IMR-90 (cell line): ENCODE measurements at regions not wholly inside any gene's neighbourhood (a gene's known extent, or its start where the extent isn't known, plus 50 kb on each side); places are given as distances from the start of the nearest gene placed in this dataset.

Source experiments
- ATAC-seq: fragments of 200-7000 bp; cut with Tn5 transposase; 2 replicates; pipeline ENCODE4 v1.9.1; 2020; ENCODE audit warnings: low read depth, mild to moderate bottlenecking, moderate library complexity
- BruUV-seq: library from RNA; stranded (reverse); fragments of 400-500 nt; replicated peaks from 2 replicates; lab custom pipeline; 2021; lab: Mats Ljungman, UMichigan
- CTCF ChIA-PET: fragments of 300-600 bp; formaldehyde crosslinking; extraction: SDS; loops from one replicate; lab custom pipeline; 2021; ENCODE audit warnings: antibody characterized with exemption; lab: Yijun Ruan, JAX
- POLR2A ChIA-PET: fragments of 300-600 bp; sonication (Branson Sonifier 250); formaldehyde crosslinking; loops from one replicate; lab custom pipeline; 2022; ENCODE audit warnings: antibody characterized with exemption; ENCODE audit not compliant: unreplicated experiment; lab: Charles Lee
- DNase-seq: peaks from one replicate; pipeline ENCODE4 v3.0.0; 2013
- H2AFZ ChIP-seq: replicated peaks from 2 replicates; pipeline ENCODE3; 2013; ENCODE audit warnings: low read length, mild to moderate bottlenecking; ENCODE audit not compliant: poor library complexity
- H2AK5ac ChIP-seq: 2 replicates; pipeline ENCODE4 v1.6.1; 2013; ENCODE audit warnings: low read depth, low read length, inconsistent platforms
- H2AK9ac ChIP-seq: replicated peaks from 2 replicates; pipeline ENCODE3; 2013; ENCODE audit warnings: mild to moderate bottlenecking, low read depth, low read length, moderate library complexity; ENCODE audit not compliant: poor library complexity
- H2BK120ac ChIP-seq: 2 replicates; pipeline ENCODE4 v1.6.1; 2013; ENCODE audit warnings: low read depth, low read length, inconsistent platforms
- H2BK15ac ChIP-seq: 3 replicates; pipeline ENCODE4 v1.6.1; 2013; ENCODE audit warnings: low read depth, low read length, inconsistent platforms
- H2BK20ac ChIP-seq: 2 replicates; pipeline ENCODE4 v1.6.1; 2013; ENCODE audit warnings: low read depth, mild to moderate bottlenecking, inconsistent platforms, low read length, moderate library complexity
- H2BK5ac ChIP-seq: 2 replicates; pipeline ENCODE4 v1.6.1; 2013; ENCODE audit warnings: mild to moderate bottlenecking, low read depth, low read length, inconsistent platforms; ENCODE audit not compliant: poor library complexity, severe bottlenecking
- H3K14ac ChIP-seq: replicated peaks from 2 replicates; pipeline ENCODE4 v1.6.1; 2013; ENCODE audit warnings: low read depth, low read length, inconsistent platforms
- H3K18ac ChIP-seq: 2 replicates; pipeline ENCODE4 v1.6.1; 2013; ENCODE audit warnings: low read depth, low read length, control low read depth
- H3K23ac ChIP-seq: 2 replicates; pipeline ENCODE4 v1.6.1; 2013; ENCODE audit warnings: low read depth, low read length, inconsistent platforms
- H3K27ac ChIP-seq: 2 replicates; pipeline ENCODE4 v1.5.1; 2013; ENCODE audit warnings: mild to moderate bottlenecking, control low read depth, low read length; ENCODE audit not compliant: insufficient read depth
- H3K27me3 ChIP-seq: 2 replicates; pipeline ENCODE4 v1.6.1; 2013; ENCODE audit warnings: low read length; ENCODE audit not compliant: control insufficient read depth, insufficient read depth
- H3K36me3 ChIP-seq: 2 replicates; pipeline ENCODE4 v1.6.1; 2013; ENCODE audit warnings: low read length, mixed read lengths; ENCODE audit not compliant: control insufficient read depth, insufficient read depth
- H3K4ac ChIP-seq: 2 replicates; pipeline ENCODE4 v1.6.1; 2013; ENCODE audit warnings: low read depth, low read length, inconsistent platforms
- H3K4me1 ChIP-seq: 2 replicates; pipeline ENCODE4 v1.6.1; 2013; ENCODE audit warnings: low read length, mixed read lengths; ENCODE audit not compliant: control insufficient read depth, insufficient read depth
- H3K4me2 ChIP-seq: 2 replicates; pipeline ENCODE4 v1.6.1; 2013; ENCODE audit warnings: low read depth, mild to moderate bottlenecking, control low read depth, low read length, moderate library complexity
- H3K4me3 ChIP-seq: 2 replicates; pipeline ENCODE4 v1.5.1; 2013; ENCODE audit warnings: low read depth, mild to moderate bottlenecking, control low read depth, low read length, moderate library complexity; ENCODE audit not compliant: insufficient read depth
- H3K56ac ChIP-seq: 2 replicates; pipeline ENCODE4 v1.6.1; 2013; ENCODE audit warnings: low read length, inconsistent platforms; ENCODE audit not compliant: insufficient read depth; ENCODE audit errors: extremely low read depth
- H3K79me1 ChIP-seq, 2 experiments: 2 replicates each; pipeline ENCODE4 v1.6.1; 2013; ENCODE audit warnings: low read length in 2 of 2, inconsistent platforms in 1 of 2, low read depth in 1 of 2
- H3K9ac ChIP-seq: 2 replicates; pipeline ENCODE4 v1.6.1; 2013; ENCODE audit warnings: low read depth, low read length, control low read depth
- H3K9me1 ChIP-seq: 2 replicates; pipeline ENCODE4 v1.6.1; 2013; ENCODE audit warnings: low read length, inconsistent platforms; ENCODE audit not compliant: insufficient read depth
- H3K9me3 ChIP-seq: 2 replicates; pipeline ENCODE4 v1.6.1; 2013; ENCODE audit warnings: low read length; ENCODE audit not compliant: control insufficient read depth, insufficient read depth
- H4K20me1 ChIP-seq: 2 replicates; pipeline ENCODE4 v1.6.1; 2013; ENCODE audit warnings: low read length, inconsistent platforms; ENCODE audit not compliant: insufficient read depth
- H4K5ac ChIP-seq: 2 replicates; pipeline ENCODE4 v1.6.1; 2013; ENCODE audit warnings: mild to moderate bottlenecking, low read depth, low read length, control low read depth
- H4K8ac ChIP-seq, 2 experiments: 2 replicates each; pipeline ENCODE4 v1.6.1; 2013; ENCODE audit warnings: low read depth in 2 of 2, low read length in 2 of 2, control low read depth in 1 of 2, inconsistent platforms in 1 of 2
- H4K91ac ChIP-seq: 2 replicates; pipeline ENCODE4 v1.6.1; 2013; ENCODE audit warnings: low read depth, low read length, inconsistent platforms; ENCODE audit not compliant: insufficient read depth
- CEBPB ChIP-seq: IDR thresholded peaks from 2 replicates; pipeline ENCODE4 v1.6.1; 2012; ENCODE audit warnings: low read depth, low read length, improper control_type of control experiment
- CHD1 ChIP-seq: IDR thresholded peaks from 2 replicates; pipeline ENCODE4 v1.6.1; 2012; ENCODE audit warnings: low read depth, low read length, improper control_type of control experiment
- FOS ChIP-seq: fragments of 150-350 bp; IDR thresholded peaks from 2 replicates; pipeline ENCODE4 v1.6.1; 2016; ENCODE audit warnings: low read depth, low read length
- MAFK ChIP-seq: IDR thresholded peaks from 2 replicates; pipeline ENCODE4 v1.6.1; 2012; ENCODE audit warnings: low read depth, low read length, improper control_type of control experiment
- MAZ ChIP-seq: IDR thresholded peaks from 2 replicates; pipeline ENCODE4 v1.6.1; 2012; ENCODE audit warnings: low read depth, mild to moderate bottlenecking, low read length, improper control_type of control experiment, moderate library complexity, borderline replicate concordance
- POLR2A ChIP-seq: IDR thresholded peaks from 2 replicates; pipeline ENCODE4 v1.6.1; 2012; ENCODE audit warnings: mild to moderate bottlenecking, low read depth, low read length
- USF2 ChIP-seq: fragments of 150-350 bp; IDR thresholded peaks from 2 replicates; pipeline ENCODE4 v1.6.1; 2017; ENCODE audit warnings: mild to moderate bottlenecking, antibody characterized with exemption, low read length, low read depth
- WGBS, 2 experiments: methylation state at CpG; one replicate each; pipeline versions ENCODE4 v1.1.5 to v1.1.7; 2013; ENCODE audit warnings: missing lambda C conversion rate in 2 of 2; ENCODE audit not compliant: insufficient read length in 1 of 2; ENCODE audit errors: extremely low coverage in 2 of 2; 5-methylcytosine and 5-hydroxymethylcytosine counted together
- dilution Hi-C: fragments of 300-500 bp; cut with HindIII; formaldehyde crosslinking; loops from one replicate; pipeline ENCODE4 v1.14.3; 2018; ENCODE audit warnings: low sequenced_read_pairs; ENCODE audit not compliant: unreplicated experiment
- in situ Hi-C: fragments of 300-500 bp; cut with MboI; formaldehyde crosslinking; loops from 3 replicates; pipeline ENCODE4 v1.14.3; 2019; ENCODE audit warnings: low sequenced_read_pairs, inconsistent platforms, mixed read lengths
- intact Hi-C: fragments of 100-400 bp; cut with micrococcal nuclease; formaldehyde crosslinking; loops from 2 replicates; pipeline ENCODE4 v1.10.0; 2022

- no TSS peak for BruUV-seq
- peaks cover 21% of the 10 kb centered on the region for H3K9me1 ChIP-seq
- peaks cover 2% of the 10 kb centered on the region; the same call in 1 of the 2 replicates for H3K9me3 ChIP-seq
- TF ChIP-seq MAFK: no peak
- TF ChIP-seq CHD1: no peak
- no peak for TF ChIP-seq FOS
- TF ChIP-seq MAZ: no peak
- no peak for TF ChIP-seq USF2
- TF ChIP-seq POLR2A: no peak
- no peak for TF ChIP-seq CEBPB
- DNase-seq (no peak), ATAC-seq (no peak)
- H4K5ac ChIP-seq: no peak overlapping the region
- no peak overlapping the region for H3K56ac ChIP-seq
- H2BK120ac ChIP-seq: peak overlapping the region; percentile 40; the same call in 1 of the 2 replicates
- no peaks in the 10 kb centered on the region for H3K79me1 ChIP-seq
- H2AFZ ChIP-seq: peak overlapping the region; percentile 68
- peak overlapping the region; percentile 66; the same call in 1 of the 2 replicates for H2AK5ac ChIP-seq
- H2BK5ac ChIP-seq: no peak overlapping the region
- no peak overlapping the region; the same call in 1 of the 2 replicates for H3K18ac ChIP-seq
- H3K4me1 ChIP-seq: peaks cover 19% of the 10 kb centered on the region
- H4K20me1 ChIP-seq: peaks cover 7% of the 10 kb centered on the region; the same call in 1 of the 2 replicates
- no peak overlapping the region for H4K8ac ChIP-seq
- no peak overlapping the region for H3K4me3 ChIP-seq
- no peak overlapping the region for H3K9ac ChIP-seq
- in situ Hi-C loops (no loop called here), dilution Hi-C loops (no loop called here), intact Hi-C loops (no loop called here)
- no peak overlapping the region for H3K4me2 ChIP-seq
- POLR2A ChIA-PET: no interaction called here
- no peak overlapping the region for H2AK9ac ChIP-seq
- no peak overlapping the region for H3K14ac ChIP-seq
- no peak overlapping the region for H3K23ac ChIP-seq
- H4K91ac ChIP-seq: no peak overlapping the region
- peaks cover 12% of the 10 kb centered on the region for H3K27me3 ChIP-seq
- no peaks in the 10 kb centered on the region for H3K36me3 ChIP-seq
- H2BK20ac ChIP-seq: no peak overlapping the region; the same call in 1 of the 2 replicates
- H3K4ac ChIP-seq: peak overlapping the region; percentile 15; the same call in 1 of the 2 replicates
- CTCF ChIA-PET: interaction anchor here (0.6 kb wide), 1 partner anchor 622 kb away, joined by 5 read pairs; no protein-coding TSS in a partner anchor
- no peak overlapping the region for H3K27ac ChIP-seq
- H2BK15ac ChIP-seq: no peak overlapping the region
- WGBS, 2 experiments: no CpG with 5 or more reads among the region's 1 CpG
Observed at GRCh38 chr10:78335371-78335690, 301.7 kb downstream of the RPS24 start.
